GM12892 (cell line): ENCODE measurements at regions not wholly inside any gene's neighbourhood (a gene's known extent, or its start where the extent isn't known, plus 50 kb on each side); places are given as distances from the start of the nearest gene placed in this dataset.

Experiments used
- POLR2AphosphoS5 ChIP-seq: IDR thresholded peaks from 2 replicates; pipeline ENCODE4 v1.6.1; 2011; ENCODE audit warnings: low read depth, low read length, control low read depth
- TAF1 ChIP-seq: IDR thresholded peaks from 2 replicates; pipeline ENCODE4 v1.6.1; 2011; ENCODE audit warnings: low read depth, mild to moderate bottlenecking, control low read depth, low read length, borderline replicate concordance

GRCh38 chr3:124597273-124597672 is 133.0 kb upstream of the UMPS start:
- TF ChIP-seq POLR2AphosphoS5 (no peak), TAF1 (no peak)
